ENCODE measurements at regions not wholly inside any gene's neighbourhood (a gene's known extent, or its start where the extent isn't known, plus 50 kb on each side); places are given as distances from the start of the nearest gene placed in this dataset.

DNA sequence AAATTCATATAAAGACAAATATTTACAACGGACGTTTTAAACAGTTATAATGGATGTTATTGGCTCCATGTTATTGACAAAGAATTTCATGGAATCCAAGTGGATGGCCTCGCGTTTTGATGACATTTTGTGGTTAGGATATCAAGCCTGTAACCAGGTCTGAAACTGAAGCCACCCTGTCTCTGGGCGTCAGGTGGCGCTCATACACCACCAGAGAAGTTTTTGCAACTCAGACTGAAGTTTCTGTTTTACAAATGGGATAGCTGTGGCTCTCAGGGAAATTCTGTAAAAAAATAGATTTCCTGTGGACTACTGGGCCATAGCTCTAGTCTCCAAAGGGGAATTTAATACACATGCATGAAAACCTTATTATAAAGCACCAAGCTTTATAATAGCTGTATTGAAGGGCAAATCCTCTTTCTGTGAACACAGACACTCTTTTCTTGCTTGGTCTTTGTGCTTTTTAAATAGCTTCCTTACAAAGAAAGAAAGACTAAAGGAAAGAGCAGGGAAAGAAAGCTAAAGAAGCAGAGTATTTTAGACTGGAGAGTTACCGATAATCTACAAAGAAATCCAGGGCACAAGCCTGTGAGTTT, 86.7 kb downstream of the C18orf54 start:
- ChIA-PET POLR2A (interaction anchor here (0.5 kb wide), 1 partner anchor 856 kb away, joined by 3 read pairs; no protein-coding TSS in a partner anchor), CTCF (interaction anchor here (0.6 to 3.8 kb wide), 29 partner anchors 9 to 1621 kb away, joined by 3 to 61 read pairs (median 5); no protein-coding TSS in a partner anchor)
- Histone ChIP-seq H4K20me1 (ENCODE audit: insufficient read depth) (no peaks in the 10 kb centered on the region), H2AFZ (ENCODE audit: low read depth) (no peak overlapping the region), H3K4me1 (ENCODE audit: control insufficient read depth in 1 of 2, insufficient read depth in 2 of 2, low read depth in 1 of 2, low read length in 1 of 2) (no peaks in the 10 kb centered on the region), H3K79me2 (ENCODE audit: insufficient read depth) (no peaks in the 10 kb centered on the region), H3F3A (replicated peaks; ENCODE audit: insufficient read depth) (no peaks in the 10 kb centered on the region), H3K9ac (no peak overlapping the region), H3K9me3 (no peaks in the 10 kb centered on the region), H3K27me3 (ENCODE audit: insufficient read depth) (no peaks in the 10 kb centered on the region), H3K4me2 (no peak overlapping the region), H3K4me3 (ENCODE audit: low read depth in 2 of 2, low read length in 1 of 2) (no peak overlapping the region; a peak in 1 of 4 replicates), H3K36me3 (replicated peaks in 1 of 2; ENCODE audit: control insufficient read depth in 1 of 2, insufficient read depth in 2 of 2, low read length in 1 of 2) (no peaks in the 10 kb centered on the region), H3K9me2 (no peaks in the 10 kb centered on the region), H3K27ac (ENCODE audit: low read depth in 2 of 2, low read length in 1 of 2) (no peak overlapping the region)
- no peak for TF ChIP-seq SIN3A (IDR thresholded peaks at IDR 0.05; ENCODE audit: borderline replicate concordance, low read depth, low read length)
- no peak for TF ChIP-seq CHD2 (IDR thresholded peaks at IDR 0.05; ENCODE audit: low read length, partially characterized antibody)
- no peak for TF ChIP-seq MEF2A (IDR thresholded peaks at IDR 0.05; ENCODE audit: borderline replicate concordance, low read depth)
- no peak for TF ChIP-seq NRF1 (IDR thresholded peaks at IDR 0.05; ENCODE audit: low read depth, low read length)
- TF ChIP-seq YY1 (IDR thresholded peaks at IDR 0.05; ENCODE audit: low read depth) = no peak
- TF ChIP-seq MXI1 (IDR thresholded peaks at IDR 0.05; ENCODE audit: low read depth, low read length) = no peak
- TF ChIP-seq TCF12 (IDR thresholded peaks at IDR 0.05) = no peak
- TF ChIP-seq POLR2AphosphoS5 (IDR thresholded peaks at IDR 0.05; ENCODE audit: low read depth, low read length) = no peak
- no peak for TF ChIP-seq NFIC (IDR thresholded peaks at IDR 0.05; ENCODE audit: borderline replicate concordance)
- TF ChIP-seq, protein P1, sequence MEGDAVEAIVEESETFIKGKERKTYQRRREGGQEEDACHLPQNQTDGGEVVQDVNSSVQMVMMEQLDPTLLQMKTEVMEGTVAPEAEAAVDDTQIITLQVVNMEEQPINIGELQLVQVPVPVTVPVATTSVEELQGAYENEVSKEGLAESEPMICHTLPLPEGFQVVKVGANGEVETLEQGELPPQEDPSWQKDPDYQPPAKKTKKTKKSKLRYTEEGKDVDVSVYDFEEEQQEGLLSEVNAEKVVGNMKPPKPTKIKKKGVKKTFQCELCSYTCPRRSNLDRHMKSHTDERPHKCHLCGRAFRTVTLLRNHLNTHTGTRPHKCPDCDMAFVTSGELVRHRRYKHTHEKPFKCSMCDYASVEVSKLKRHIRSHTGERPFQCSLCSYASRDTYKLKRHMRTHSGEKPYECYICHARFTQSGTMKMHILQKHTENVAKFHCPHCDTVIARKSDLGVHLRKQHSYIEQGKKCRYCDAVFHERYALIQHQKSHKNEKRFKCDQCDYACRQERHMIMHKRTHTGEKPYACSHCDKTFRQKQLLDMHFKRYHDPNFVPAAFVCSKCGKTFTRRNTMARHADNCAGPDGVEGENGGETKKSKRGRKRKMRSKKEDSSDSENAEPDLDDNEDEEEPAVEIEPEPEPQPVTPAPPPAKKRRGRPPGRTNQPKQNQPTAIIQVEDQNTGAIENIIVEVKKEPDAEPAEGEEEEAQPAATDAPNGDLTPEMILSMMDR (IDR thresholded peaks at IDR 0.05) = peak; percentile 78
- TF ChIP-seq SMC3 (IDR thresholded peaks at IDR 0.05; ENCODE audit: low read depth, low read length) = peak; percentile 80
- no peak for TF ChIP-seq JUND (IDR thresholded peaks at IDR 0.05)
- TF ChIP-seq, protein P2, sequence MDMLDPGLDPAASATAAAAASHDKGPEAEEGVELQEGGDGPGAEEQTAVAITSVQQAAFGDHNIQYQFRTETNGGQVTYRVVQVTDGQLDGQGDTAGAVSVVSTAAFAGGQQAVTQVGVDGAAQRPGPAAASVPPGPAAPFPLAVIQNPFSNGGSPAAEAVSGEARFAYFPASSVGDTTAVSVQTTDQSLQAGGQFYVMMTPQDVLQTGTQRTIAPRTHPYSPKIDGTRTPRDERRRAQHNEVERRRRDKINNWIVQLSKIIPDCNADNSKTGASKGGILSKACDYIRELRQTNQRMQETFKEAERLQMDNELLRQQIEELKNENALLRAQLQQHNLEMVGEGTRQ (IDR thresholded peaks at IDR 0.05; ENCODE audit: borderline replicate concordance, low read depth, low read length) = no peak
- no peak for TF ChIP-seq FOXM1 (IDR thresholded peaks at IDR 0.05; ENCODE audit: low read depth)
- no peak for TF ChIP-seq FOSL2 (IDR thresholded peaks at IDR 0.05; ENCODE audit: borderline replicate concordance, low read depth)
- TF ChIP-seq RAD21 (IDR thresholded peaks at IDR 0.05; ENCODE audit: low read length) = peak; percentile 90
- no peak for TF ChIP-seq TAF1 (IDR thresholded peaks at IDR 0.05; ENCODE audit: borderline replicate concordance, low read depth, low read length)
- no peak for TF ChIP-seq EP300 (IDR thresholded peaks at IDR 0.05; ENCODE audit: borderline replicate concordance in 1 of 2, low read depth in 1 of 2, low read length in 1 of 2)
- DNase-seq = peak; percentile 39
- 24% methylated on average over 7 of the region's 7 CpGs for WGBS (ENCODE audit: low lambda C conversion rate)

Data from SK-N-SH (cell line).